Osteoblast (primary cell): ENCODE measurements at regions not wholly inside any gene's neighbourhood (a gene's known extent, or its start where the extent isn't known, plus 50 kb on each side); places are given as distances from the start of the nearest gene placed in this dataset.

ENCODE experiments used
- DNase-seq: peaks from one replicate; pipeline ENCODE4 v3.0.0; 2011; ENCODE audit warnings: low spot score, mixed read lengths; ENCODE audit not compliant: insufficient read length; ENCODE audit errors: missing footprints
- H2AFZ ChIP-seq: 2 replicates; pipeline ENCODE4 v1.6.0; 2011; ENCODE audit warnings: mild to moderate bottlenecking, low read length
- H3K27ac ChIP-seq: 2 replicates; pipeline ENCODE4 v1.5.1; 2011; ENCODE audit warnings: mild to moderate bottlenecking, low read depth, low read length, moderate library complexity
- H3K27me3 ChIP-seq: 2 replicates; pipeline ENCODE4 v1.6.0; 2012; ENCODE audit warnings: mild to moderate bottlenecking, control low read depth, inconsistent platforms, low read length, moderate library complexity; ENCODE audit not compliant: insufficient read depth
- H3K36me3 ChIP-seq: 2 replicates; pipeline ENCODE4 v1.5.1; 2011; ENCODE audit warnings: mild to moderate bottlenecking, low read length, control low read depth, moderate library complexity; ENCODE audit not compliant: insufficient read depth
- H3K4me1 ChIP-seq: 2 replicates; pipeline ENCODE4 v1.5.1; 2011; ENCODE audit warnings: mild to moderate bottlenecking, low read length, control low read depth, moderate library complexity; ENCODE audit not compliant: insufficient read depth
- H3K4me2 ChIP-seq: 2 replicates; pipeline ENCODE4 v1.6.0; 2011; ENCODE audit warnings: mild to moderate bottlenecking, low read length; ENCODE audit not compliant: insufficient read depth
- H3K4me3 ChIP-seq: fragments of 200-600 bp; sonication (generic); 3 replicates; pipeline ENCODE4 v1.5.1; 2012; ENCODE audit warnings: mild to moderate bottlenecking, low read length, inconsistent platforms; ENCODE audit not compliant: insufficient read depth
- H3K79me2 ChIP-seq: 2 replicates; pipeline ENCODE4 v1.6.0; 2012; ENCODE audit warnings: mild to moderate bottlenecking, low read length, control low read depth, inconsistent platforms; ENCODE audit not compliant: insufficient read depth
- H3K9me3 ChIP-seq: 2 replicates; pipeline ENCODE4 v1.5.1; 2011; ENCODE audit warnings: low read depth, low read length, control low read depth
- H4K20me1 ChIP-seq: 2 replicates; pipeline ENCODE4 v1.6.0; 2012; ENCODE audit warnings: mild to moderate bottlenecking, low read length, control low read depth; ENCODE audit not compliant: insufficient read depth
- TF ChIP-seq, protein P1 (sequence below): IDR thresholded peaks from 2 replicates; pipeline ENCODE4 v1.5.1; 2011; ENCODE audit warnings: mild to moderate bottlenecking, low read depth, low read length, moderate library complexity; ENCODE audit errors: extremely low read depth

DNA sequence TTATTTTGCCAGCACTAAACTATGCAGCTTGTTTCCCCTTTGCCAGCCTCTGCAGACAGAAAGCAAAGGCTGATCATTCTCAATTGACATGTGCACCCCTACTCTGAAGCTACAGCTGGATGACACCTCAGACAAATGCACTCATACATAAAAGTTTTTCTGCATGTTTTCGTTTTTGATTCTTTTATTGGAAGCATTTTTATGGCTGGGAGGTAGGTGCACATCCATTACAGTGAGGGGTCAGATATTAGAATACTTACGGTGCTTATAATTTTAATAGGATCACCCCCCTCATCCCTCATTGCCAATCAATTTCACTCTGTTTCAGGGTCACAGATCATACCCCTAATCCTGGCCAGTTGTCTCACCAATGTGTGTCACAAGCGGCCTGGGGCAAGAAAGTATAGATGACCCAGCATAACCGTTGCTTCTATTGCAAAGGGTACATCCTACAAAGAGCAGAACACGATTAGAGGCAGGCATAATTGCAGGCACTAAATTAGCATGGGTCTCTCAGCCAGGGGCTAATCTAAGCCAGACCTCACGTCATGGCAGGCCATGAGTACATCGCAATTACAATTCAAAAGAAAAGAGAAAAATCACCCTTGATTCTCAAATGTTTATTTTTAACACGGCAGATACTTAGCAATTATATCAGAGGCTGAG is 89.5 kb upstream of the SOX9 start:
- Histone ChIP-seq H3K27me3 (peaks cover 3% of the 10 kb centered on the region), H3K4me2 (peak overlapping the region; percentile 90), H2AFZ (peak overlapping the region; percentile 100)

DNA sequence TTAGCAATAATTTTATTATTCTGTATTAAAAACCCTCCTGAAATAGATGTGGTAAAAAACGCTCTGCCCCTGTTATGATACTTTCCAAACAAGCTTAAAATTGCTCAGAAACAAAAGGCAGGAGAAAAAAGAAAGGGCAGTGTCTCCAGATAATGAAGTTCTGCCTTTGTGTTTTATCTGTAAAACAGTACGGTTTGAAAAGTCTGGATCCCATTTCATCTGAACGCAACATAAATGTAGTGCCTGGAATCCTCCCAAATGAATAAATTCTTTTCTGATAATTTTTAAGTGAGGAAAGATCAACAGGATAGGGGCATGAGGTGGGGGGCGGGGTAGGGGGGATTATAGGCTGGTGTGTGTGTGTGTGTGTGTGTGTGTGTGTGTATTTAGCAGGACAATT is 87.5 kb upstream of the SOX9 start:
- no peaks in the 10 kb centered on the region for H3K79me2 ChIP-seq
- no peak overlapping the region for H3K27ac ChIP-seq
- no peak overlapping the region for H3K4me3 ChIP-seq
- no peaks in the 10 kb centered on the region for H3K9me3 ChIP-seq
- H4K20me1 ChIP-seq = no peaks in the 10 kb centered on the region
- no peaks in the 10 kb centered on the region for H3K27me3 ChIP-seq
- no peaks in the 10 kb centered on the region for H3K36me3 ChIP-seq
- DNase-seq = no peak
- no peak overlapping the region for H3K4me2 ChIP-seq
- H3K4me1 ChIP-seq = peaks cover 6% of the 10 kb centered on the region
- TF ChIP-seq, protein P1, sequence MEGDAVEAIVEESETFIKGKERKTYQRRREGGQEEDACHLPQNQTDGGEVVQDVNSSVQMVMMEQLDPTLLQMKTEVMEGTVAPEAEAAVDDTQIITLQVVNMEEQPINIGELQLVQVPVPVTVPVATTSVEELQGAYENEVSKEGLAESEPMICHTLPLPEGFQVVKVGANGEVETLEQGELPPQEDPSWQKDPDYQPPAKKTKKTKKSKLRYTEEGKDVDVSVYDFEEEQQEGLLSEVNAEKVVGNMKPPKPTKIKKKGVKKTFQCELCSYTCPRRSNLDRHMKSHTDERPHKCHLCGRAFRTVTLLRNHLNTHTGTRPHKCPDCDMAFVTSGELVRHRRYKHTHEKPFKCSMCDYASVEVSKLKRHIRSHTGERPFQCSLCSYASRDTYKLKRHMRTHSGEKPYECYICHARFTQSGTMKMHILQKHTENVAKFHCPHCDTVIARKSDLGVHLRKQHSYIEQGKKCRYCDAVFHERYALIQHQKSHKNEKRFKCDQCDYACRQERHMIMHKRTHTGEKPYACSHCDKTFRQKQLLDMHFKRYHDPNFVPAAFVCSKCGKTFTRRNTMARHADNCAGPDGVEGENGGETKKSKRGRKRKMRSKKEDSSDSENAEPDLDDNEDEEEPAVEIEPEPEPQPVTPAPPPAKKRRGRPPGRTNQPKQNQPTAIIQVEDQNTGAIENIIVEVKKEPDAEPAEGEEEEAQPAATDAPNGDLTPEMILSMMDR = no peak
- H2AFZ ChIP-seq = no peak overlapping the region

More for the DNA sequence above, 89.5 kb upstream of the SOX9 start:
- H4K20me1 ChIP-seq = no peaks in the 10 kb centered on the region
- no peaks in the 10 kb centered on the region for H3K79me2 ChIP-seq
- H3K36me3 ChIP-seq = no peaks in the 10 kb centered on the region
- TF ChIP-seq, protein P1 = no peak
- H3K27ac ChIP-seq = no peak overlapping the region
- peaks cover 6% of the 10 kb centered on the region for H3K4me1 ChIP-seq
- DNase-seq = peak; percentile 11
- H3K4me3 ChIP-seq = no peak overlapping the region
- H3K9me3 ChIP-seq = no peaks in the 10 kb centered on the region

DNA sequence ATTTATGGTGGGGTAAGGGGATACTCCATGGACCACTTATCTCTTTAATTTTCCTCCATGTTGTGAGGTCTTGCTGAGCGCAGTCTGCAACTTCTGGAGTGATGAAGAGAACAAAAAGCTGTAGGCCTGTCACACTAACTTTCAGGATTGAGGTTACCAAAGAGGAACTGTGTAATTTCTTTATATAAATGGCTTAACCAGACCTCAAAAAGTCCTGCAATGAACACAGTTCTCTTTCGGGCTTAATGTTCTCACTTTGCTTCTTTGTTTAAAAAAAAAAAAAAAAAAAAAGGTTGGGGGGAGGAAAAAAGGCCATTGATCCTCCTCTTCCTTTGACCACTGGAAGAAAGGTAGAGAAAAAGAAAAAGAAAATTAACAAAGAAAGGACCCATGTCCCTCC is 86.8 kb upstream of the SOX9 start:
- H3K36me3 ChIP-seq = no peaks in the 10 kb centered on the region
- TF ChIP-seq, protein P1 = no peak
- no peaks in the 10 kb centered on the region for H4K20me1 ChIP-seq
- no peaks in the 10 kb centered on the region for H3K79me2 ChIP-seq
- no peak overlapping the region for H3K4me2 ChIP-seq
- H3K9me3 ChIP-seq = no peaks in the 10 kb centered on the region
- H3K27ac ChIP-seq = no peak overlapping the region
- peaks cover 6% of the 10 kb centered on the region for H3K4me1 ChIP-seq
- no peaks in the 10 kb centered on the region for H3K27me3 ChIP-seq
- no peak for DNase-seq
- no peak overlapping the region for H3K4me3 ChIP-seq
- H2AFZ ChIP-seq = no peak overlapping the region

DNA sequence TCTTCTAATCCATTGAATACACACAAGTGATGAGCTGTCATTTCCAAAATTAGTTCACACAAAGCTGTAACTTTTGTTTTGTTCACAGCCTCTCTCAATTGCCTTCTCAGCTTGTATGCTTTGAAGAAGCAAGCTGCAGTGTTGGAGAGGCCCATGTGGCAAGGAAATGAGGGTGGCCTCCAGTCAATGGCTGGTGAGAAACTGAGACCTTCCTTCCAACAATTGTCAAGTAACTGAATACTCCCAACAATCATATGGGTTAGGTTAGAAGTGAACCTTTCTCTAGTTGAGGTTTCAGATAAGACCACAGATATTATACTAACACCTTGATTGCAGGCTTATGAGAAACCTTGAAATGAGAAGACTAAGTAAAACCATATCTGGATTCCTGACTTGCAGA is 82.4 kb upstream of the SOX9 start:
- TF ChIP-seq, protein P1 = no peak
- no peak overlapping the region for H2AFZ ChIP-seq
- no peak overlapping the region for H3K4me3 ChIP-seq
- no peak overlapping the region for H3K4me2 ChIP-seq
- no peak for DNase-seq
- no peaks in the 10 kb centered on the region for H3K4me1 ChIP-seq
- H3K79me2 ChIP-seq = no peaks in the 10 kb centered on the region
- no peaks in the 10 kb centered on the region for H3K36me3 ChIP-seq
- H3K27ac ChIP-seq = no peak overlapping the region
- H3K9me3 ChIP-seq = no peaks in the 10 kb centered on the region
- H3K27me3 ChIP-seq = no peaks in the 10 kb centered on the region
- H4K20me1 ChIP-seq = no peaks in the 10 kb centered on the region
